Testis (tissue), 2 donors: ENCODE measurements at regions not wholly inside any gene's neighbourhood (a gene's known extent, or its start where the extent isn't known, plus 50 kb on each side); places are given as distances from the start of the nearest gene placed in this dataset.

Source experiments
- DNase-seq: peaks from one replicate; pipeline ENCODE4 v3.0.0-alpha.2; 2019
- H3K27ac ChIP-seq, 2 donors: fragments of 200-600 bp; sonication (generic); one replicate each; pipeline ENCODE4 v1.5.1; 2019
- H3K27me3 ChIP-seq: fragments of 200-600 bp; sonication (generic); one replicate; pipeline ENCODE4 v1.5.1; 2019
- H3K36me3 ChIP-seq: fragments of 200-600 bp; sonication (generic); one replicate; pipeline ENCODE4 v1.5.1; 2017; ENCODE audit warnings: low read depth; ENCODE audit errors: missing control alignments
- H3K4me1 ChIP-seq: fragments of 200-600 bp; sonication (generic); one replicate; pipeline ENCODE4 v1.5.1; 2019
- H3K4me3 ChIP-seq, 2 donors: fragments of 200-600 bp; sonication (generic); one replicate each; pipeline ENCODE4 v1.5.1; 2017 to 2019
- H3K9me3 ChIP-seq: fragments of 200-600 bp; sonication (generic); one replicate; pipeline ENCODE4 v1.5.1; 2017
- POLR2A ChIP-seq: fragments of 450-650 bp; IDR thresholded peaks from one replicate; pipeline ENCODE4 v1.6.1; 2017; ENCODE audit warnings: antibody characterized with exemption, mild to moderate bottlenecking, moderate library complexity
- WGBS, 2 donors: methylation state at CpG; one replicate each; pipeline ENCODE4 v1.1.5; 2018; 5-methylcytosine and 5-hydroxymethylcytosine counted together
- intact Hi-C: fragments of 100-400 bp; cut with DNase I; formaldehyde crosslinking; loops from one replicate; pipeline ENCODE4 v1.15.1; 2023; ENCODE audit warnings: low total_unique reads
- TF ChIP-seq, protein P1 (sequence below), 3 experiments: fragments of 450-650 bp in 2 of 3; fragments of 200-600 bp in 1 of 3; sonication (generic) in 1 of 3; IDR thresholded peaks; one replicate each; pipeline ENCODE4 v1.5.1; 2016 to 2019; ENCODE audit warnings: antibody characterized with exemption in 3 of 3, mild to moderate bottlenecking in 2 of 3, moderate library complexity in 1 of 3

DNA sequence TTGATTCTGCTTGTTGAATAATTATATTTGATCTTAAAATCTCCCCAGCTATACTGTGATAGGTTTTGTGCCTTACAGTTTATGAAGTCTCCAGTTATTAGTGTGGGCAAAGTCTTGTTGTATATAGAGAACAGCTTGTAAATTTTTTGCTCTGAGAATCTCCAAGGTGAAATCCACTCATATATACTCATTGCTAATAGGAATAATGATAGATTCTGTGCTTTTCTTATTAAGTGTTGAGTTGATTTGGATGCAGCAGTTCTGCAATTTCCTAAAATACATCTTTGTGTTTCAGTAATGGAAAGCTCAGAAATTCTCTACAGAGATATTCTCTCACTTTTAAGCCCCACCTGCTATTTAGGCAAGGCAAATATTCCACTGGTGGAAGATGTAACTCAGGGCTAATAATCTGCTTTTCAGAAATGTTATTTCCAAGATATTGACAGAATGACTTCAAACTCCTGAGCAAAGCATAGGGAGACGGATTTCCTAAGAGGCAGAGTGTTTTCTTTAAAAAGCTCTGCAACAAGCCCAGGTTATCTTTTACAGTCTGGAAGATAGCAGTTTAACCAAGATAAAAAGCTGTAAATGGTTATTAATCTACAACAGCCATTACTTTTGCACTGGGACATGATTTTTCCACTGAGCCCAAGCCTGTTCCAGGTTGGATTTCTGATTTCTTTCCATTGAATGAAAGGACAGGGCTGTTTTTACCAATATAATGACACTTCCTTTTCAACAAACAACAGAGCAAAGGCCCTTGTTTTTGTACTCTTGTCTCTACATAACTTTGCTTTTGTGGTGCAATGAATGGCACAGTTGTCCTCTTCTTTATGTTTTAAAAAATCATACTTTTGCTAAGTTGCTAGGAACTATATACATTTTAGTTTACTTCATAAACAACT, 239.9 kb upstream of the ATP2B1 start:
- no peaks in the 10 kb centered on the region for H3K9me3 ChIP-seq
- no peak overlapping the region for H3K4me3 ChIP-seq
- H3K36me3 ChIP-seq, result no peaks in the 10 kb centered on the region
- intact Hi-C loops, result no loop called here
- no peaks in the 10 kb centered on the region for H3K4me1 ChIP-seq
- no peak for DNase-seq
- TF ChIP-seq, protein P1, sequence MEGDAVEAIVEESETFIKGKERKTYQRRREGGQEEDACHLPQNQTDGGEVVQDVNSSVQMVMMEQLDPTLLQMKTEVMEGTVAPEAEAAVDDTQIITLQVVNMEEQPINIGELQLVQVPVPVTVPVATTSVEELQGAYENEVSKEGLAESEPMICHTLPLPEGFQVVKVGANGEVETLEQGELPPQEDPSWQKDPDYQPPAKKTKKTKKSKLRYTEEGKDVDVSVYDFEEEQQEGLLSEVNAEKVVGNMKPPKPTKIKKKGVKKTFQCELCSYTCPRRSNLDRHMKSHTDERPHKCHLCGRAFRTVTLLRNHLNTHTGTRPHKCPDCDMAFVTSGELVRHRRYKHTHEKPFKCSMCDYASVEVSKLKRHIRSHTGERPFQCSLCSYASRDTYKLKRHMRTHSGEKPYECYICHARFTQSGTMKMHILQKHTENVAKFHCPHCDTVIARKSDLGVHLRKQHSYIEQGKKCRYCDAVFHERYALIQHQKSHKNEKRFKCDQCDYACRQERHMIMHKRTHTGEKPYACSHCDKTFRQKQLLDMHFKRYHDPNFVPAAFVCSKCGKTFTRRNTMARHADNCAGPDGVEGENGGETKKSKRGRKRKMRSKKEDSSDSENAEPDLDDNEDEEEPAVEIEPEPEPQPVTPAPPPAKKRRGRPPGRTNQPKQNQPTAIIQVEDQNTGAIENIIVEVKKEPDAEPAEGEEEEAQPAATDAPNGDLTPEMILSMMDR (IDR thresholded peaks at IDR 0.05), result no peak
- TF ChIP-seq POLR2A, result no peak
- WGBS, 2 donors, result 58 to 67% methylated on average over 1 of the region's 1 CpG
- no peaks in the 10 kb centered on the region for H3K27me3 ChIP-seq
- peak overlapping the region in 1 of 2 donors; percentile 10 for H3K27ac ChIP-seq

DNA sequence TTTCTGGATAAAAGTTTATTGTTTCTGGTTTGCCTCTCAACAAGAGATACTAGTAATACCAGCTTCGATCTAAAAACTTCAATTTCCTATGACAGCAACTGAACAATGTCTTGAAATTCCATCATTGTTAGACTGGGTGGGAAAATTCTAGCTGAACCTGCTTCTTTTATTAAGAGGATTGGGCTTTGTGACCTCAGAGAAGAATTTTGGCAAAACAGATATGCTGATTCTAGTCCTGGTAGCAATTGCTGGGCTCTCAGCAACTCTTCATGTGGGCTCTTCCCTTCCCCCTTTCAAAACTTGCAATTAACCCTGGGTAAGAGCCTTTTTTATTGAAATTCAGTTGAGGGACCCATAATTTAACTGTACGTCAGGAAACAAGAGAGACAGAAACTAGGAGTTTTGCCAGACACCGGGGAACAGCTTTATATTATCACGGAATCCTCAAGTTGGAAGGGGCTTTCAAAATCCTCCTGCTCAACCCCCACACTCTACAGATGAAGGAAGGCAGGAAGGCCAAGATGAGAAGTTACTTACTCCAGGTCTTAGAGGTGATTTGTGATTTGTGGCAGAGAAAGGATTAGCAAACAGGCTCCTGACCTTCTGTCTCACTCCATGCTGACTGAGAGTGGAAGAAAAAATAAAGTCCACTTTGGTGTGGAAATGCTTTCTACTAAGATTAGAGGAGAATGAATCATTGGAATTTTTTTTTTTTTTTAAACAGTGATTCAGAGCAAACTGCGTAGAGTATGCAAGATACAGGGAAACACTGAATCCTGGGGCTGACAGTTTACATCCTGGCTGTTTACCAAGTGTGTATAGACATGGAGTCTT, 239.0 kb upstream of the ATP2B1 start:
- Histone ChIP-seq H3K36me3 (no peaks in the 10 kb centered on the region), H3K27me3 (no peaks in the 10 kb centered on the region), H3K27ac (peak overlapping the region in 1 of 2 donors; percentile 10), H3K4me1 (no peaks in the 10 kb centered on the region), H3K9me3 (no peaks in the 10 kb centered on the region), H3K4me3 (no peak overlapping the region)
- intact Hi-C loops, result no loop called here
- TF ChIP-seq POLR2A, result no peak
- TF ChIP-seq, protein P1 (IDR thresholded peaks at IDR 0.05), result no peak
- 41 to 48% methylated on average over 5 of the region's 5 CpGs for WGBS, 2 donors
- DNase-seq, result no peak

DNA sequence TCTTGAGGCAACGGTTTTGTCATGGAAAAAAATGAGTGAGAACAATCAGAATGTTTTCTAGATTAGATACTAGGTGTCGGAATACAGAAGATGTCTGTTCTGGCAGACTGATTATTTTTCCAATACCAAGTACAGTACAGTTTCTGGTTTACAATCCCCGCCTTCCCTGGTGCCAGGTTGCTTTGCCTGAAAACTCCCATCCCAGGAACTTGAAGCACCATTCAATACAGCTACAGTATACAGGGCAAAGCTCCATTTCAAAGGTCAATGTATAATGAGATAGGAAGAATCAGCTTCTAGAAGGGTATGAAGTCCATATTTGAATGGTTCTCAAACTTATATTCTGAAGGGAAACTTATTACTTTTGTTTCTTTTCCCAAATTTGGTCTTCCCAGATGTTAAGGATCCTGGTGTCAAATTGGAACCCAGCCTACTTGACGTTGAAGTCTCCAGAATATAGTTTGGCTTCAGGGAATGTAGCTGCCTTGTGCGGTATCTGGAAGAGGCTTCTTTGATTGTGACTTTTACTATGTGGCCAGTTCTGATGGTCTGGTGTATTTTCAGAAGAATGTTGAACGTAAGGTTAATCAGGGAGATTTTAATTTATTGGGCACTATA, 238.0 kb upstream of the ATP2B1 start:
- intact Hi-C loops, result no loop called here
- H3K27ac ChIP-seq, result no peak overlapping the region

DNA sequence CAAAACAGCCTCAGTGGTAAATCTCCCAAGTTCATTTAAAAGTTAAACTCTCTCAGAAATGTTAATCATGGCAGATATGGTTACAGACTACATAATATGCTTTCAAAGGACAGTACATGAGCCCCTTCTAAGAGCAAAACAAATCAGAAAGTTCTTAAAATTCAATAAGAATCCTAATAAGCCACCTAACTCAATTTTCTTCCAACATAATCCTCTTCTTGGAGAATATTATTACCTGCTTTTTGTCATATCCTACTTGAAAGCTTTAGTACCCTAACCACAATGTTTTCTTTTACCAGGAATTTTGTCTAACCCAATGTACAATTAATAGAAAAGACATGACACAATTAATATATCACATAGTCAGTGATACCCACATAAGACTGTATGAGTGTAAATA, 236.5 kb upstream of the ATP2B1 start:
- Histone ChIP-seq H3K9me3 (no peaks in the 10 kb centered on the region), H3K27ac (no peak overlapping the region), H3K27me3 (no peaks in the 10 kb centered on the region), H3K4me1 (no peaks in the 10 kb centered on the region), H3K4me3 (no peak overlapping the region), H3K36me3 (no peaks in the 10 kb centered on the region)
- no peak for DNase-seq
- no peak for TF ChIP-seq POLR2A
- TF ChIP-seq, protein P1 (IDR thresholded peaks at IDR 0.05), result no peak
- intact Hi-C loops, result no loop called here

More for the DNA sequence above, 238.0 kb upstream of the ATP2B1 start:
- no peak for TF ChIP-seq POLR2A
- TF ChIP-seq, protein P1 (IDR thresholded peaks at IDR 0.05), result no peak
- no peaks in the 10 kb centered on the region for H3K36me3 ChIP-seq
- 76 to 80% methylated on average over 6 of the region's 6 CpGs for WGBS, 2 donors
- DNase-seq, result no peak
- no peaks in the 10 kb centered on the region for H3K4me1 ChIP-seq
- H3K27me3 ChIP-seq, result no peaks in the 10 kb centered on the region
- H3K4me3 ChIP-seq, result no peak overlapping the region
- no peaks in the 10 kb centered on the region for H3K9me3 ChIP-seq
